ENCODE measurements at regions not wholly inside any gene's neighbourhood (a gene's known extent, or its start where the extent isn't known, plus 50 kb on each side); places are given as distances from the start of the nearest gene placed in this dataset.

GRCh38 chr10:108784534-108784933 is 1138.8 kb downstream of the XPNPEP1 start:
- Histone ChIP-seq H3K27me3 (ENCODE audit: control insufficient read depth, insufficient read depth, low read length) (no peaks in the 10 kb centered on the region), H3K4me2 (ENCODE audit: extremely low read depth, insufficient read depth, low read length) (no peak overlapping the region), H4K20me1 (ENCODE audit: control insufficient read depth, extremely low read depth, insufficient read depth, low read length) (no peaks in the 10 kb centered on the region), H3K9me3 (ENCODE audit: control insufficient read depth, insufficient read depth, low read depth, low read length) (no peaks in the 10 kb centered on the region), H3K4me1 (ENCODE audit: control insufficient read depth, extremely low read depth, insufficient read depth, low read length) (no peaks in the 10 kb centered on the region), H3K79me2 (ENCODE audit: control insufficient read depth, insufficient read depth, low read length) (no peaks in the 10 kb centered on the region), H3K9ac (ENCODE audit: insufficient read depth, low read length) (no peak overlapping the region), H3K27ac (ENCODE audit: insufficient read depth, low read length) (no peak overlapping the region), H3K36me3 (ENCODE audit: control insufficient read depth, insufficient read depth, low read length) (no peaks in the 10 kb centered on the region), H2AFZ (ENCODE audit: low read length) (no peak overlapping the region), H3K4me3 (replicated peaks in 1 of 4; ENCODE audit: control extremely low read depth in 1 of 4, insufficient read depth in 1 of 4, low read depth in 3 of 4, low read length in 4 of 4) (no peak overlapping the region)
- no peak for DNase-seq (ENCODE audit: low read depth in 2 of 2)
- TF ChIP-seq CTCF (conservative IDR thresholded peaks at IDR 0.05 in 1 of 2, IDR thresholded peaks at IDR 0.05 in 1 of 2; ENCODE audit: low read depth in 1 of 2, low read length in 2 of 2) (no peak), EZH2 (IDR thresholded peaks at IDR 0.05; ENCODE audit: low read length, missing control alignments) (no peak)

- Histone ChIP-seq H3K27me3 (ENCODE audit: control insufficient read depth, insufficient read depth, low read length) (no peaks in the 10 kb centered on the region), H4K20me1 (ENCODE audit: control insufficient read depth, extremely low read depth, insufficient read depth, low read length) (no peaks in the 10 kb centered on the region), H3K4me1 (ENCODE audit: control insufficient read depth, extremely low read depth, insufficient read depth, low read length) (no peaks in the 10 kb centered on the region), H3K4me2 (ENCODE audit: extremely low read depth, insufficient read depth, low read length) (no peak overlapping the region), H2AFZ (ENCODE audit: low read length) (no peak overlapping the region), H3K4me3 (replicated peaks in 1 of 4; ENCODE audit: control extremely low read depth in 1 of 4, insufficient read depth in 1 of 4, low read depth in 3 of 4, low read length in 4 of 4) (no peak overlapping the region), H3K36me3 (ENCODE audit: control insufficient read depth, insufficient read depth, low read length) (no peaks in the 10 kb centered on the region), H3K9ac (ENCODE audit: insufficient read depth, low read length) (no peak overlapping the region), H3K9me3 (ENCODE audit: control insufficient read depth, insufficient read depth, low read depth, low read length) (no peaks in the 10 kb centered on the region), H3K79me2 (ENCODE audit: control insufficient read depth, insufficient read depth, low read length) (no peaks in the 10 kb centered on the region), H3K27ac (ENCODE audit: insufficient read depth, low read length) (no peak overlapping the region)
- peak in 1 of 2 donors; percentile 30 for TF ChIP-seq CTCF (conservative IDR thresholded peaks at IDR 0.05 in 1 of 2, IDR thresholded peaks at IDR 0.05 in 1 of 2; ENCODE audit: low read depth in 1 of 2, low read length in 2 of 2)
- TF ChIP-seq EZH2 (IDR thresholded peaks at IDR 0.05; ENCODE audit: low read length, missing control alignments) = no peak
- peak; percentile 36 to 60 for DNase-seq (ENCODE audit: low read depth in 2 of 2)
These were observed 1139.4 kb downstream of the XPNPEP1 start for GRCh38 chr10:108783897-108784296.

- Histone ChIP-seq H3K9me3 (ENCODE audit: control insufficient read depth, insufficient read depth, low read depth, low read length) (no peaks in the 10 kb centered on the region), H3K4me3 (replicated peaks in 1 of 4; ENCODE audit: control extremely low read depth in 1 of 4, insufficient read depth in 1 of 4, low read depth in 3 of 4, low read length in 4 of 4) (no peak overlapping the region), H3K9ac (ENCODE audit: insufficient read depth, low read length) (no peak overlapping the region), H2AFZ (ENCODE audit: low read length) (no peak overlapping the region), H4K20me1 (ENCODE audit: control insufficient read depth, extremely low read depth, insufficient read depth, low read length) (no peaks in the 10 kb centered on the region), H3K36me3 (ENCODE audit: control insufficient read depth, insufficient read depth, low read length) (no peaks in the 10 kb centered on the region), H3K27ac (ENCODE audit: insufficient read depth, low read length) (no peak overlapping the region), H3K4me1 (ENCODE audit: control insufficient read depth, extremely low read depth, insufficient read depth, low read length) (no peaks in the 10 kb centered on the region), H3K27me3 (ENCODE audit: control insufficient read depth, insufficient read depth, low read length) (no peaks in the 10 kb centered on the region), H3K79me2 (ENCODE audit: control insufficient read depth, insufficient read depth, low read length) (no peaks in the 10 kb centered on the region), H3K4me2 (ENCODE audit: extremely low read depth, insufficient read depth, low read length) (no peak overlapping the region)
- DNase-seq (ENCODE audit: low read depth in 2 of 2) = peak in 1 of 2 donors; percentile 65
- TF ChIP-seq EZH2 (IDR thresholded peaks at IDR 0.05; ENCODE audit: low read length, missing control alignments) (no peak), CTCF (conservative IDR thresholded peaks at IDR 0.05 in 1 of 2, IDR thresholded peaks at IDR 0.05 in 1 of 2; ENCODE audit: low read depth in 1 of 2, low read length in 2 of 2) (no peak)
These were observed 1140.9 kb downstream of the XPNPEP1 start for GRCh38 chr10:108782411-108782810.

Data from fibroblast of lung (primary cell).